HFFc6 (cell line): ENCODE measurements at regions not wholly inside any gene's neighbourhood (a gene's known extent, or its start where the extent isn't known, plus 50 kb on each side); places are given as distances from the start of the nearest gene placed in this dataset.

Source experiments
- DNase-seq: peaks from one replicate; pipeline ENCODE4 v3.0.0-alpha.2; 2018
- H3K27ac Mint-ChIP-seq: 2 replicates; pipeline ENCODE4 v1.8.0; 2020; ENCODE audit warnings: mild to moderate bottlenecking, mixed read lengths
- H3K27me3 Mint-ChIP-seq: 2 replicates; pipeline ENCODE4 v1.8.0; 2021; ENCODE audit warnings: mild to moderate bottlenecking, moderate library complexity, mixed read lengths; ENCODE audit not compliant: insufficient read depth
- H3K36me3 Mint-ChIP-seq: 2 replicates; pipeline ENCODE4 v1.8.0; 2021; ENCODE audit warnings: low read depth, mixed read lengths
- H3K4me1 Mint-ChIP-seq: 2 replicates; pipeline ENCODE4 v1.8.0; 2020; ENCODE audit warnings: low read depth, mixed read lengths
- H3K4me3 Mint-ChIP-seq: 2 replicates; pipeline ENCODE4 v1.8.0; 2020; ENCODE audit warnings: mild to moderate bottlenecking, moderate library complexity, mixed read lengths
- H3K9me3 Mint-ChIP-seq: 2 replicates; pipeline ENCODE4 v1.8.0; 2020; ENCODE audit warnings: mild to moderate bottlenecking, mixed read lengths
- TF ChIP-seq, protein P1 (sequence below): fragments of 200-600 bp; sonication (generic); IDR thresholded peaks from 2 replicates; pipeline ENCODE4 v1.5.0; 2021; ENCODE audit warnings: antibody characterized with exemption, mild to moderate bottlenecking

DNA sequence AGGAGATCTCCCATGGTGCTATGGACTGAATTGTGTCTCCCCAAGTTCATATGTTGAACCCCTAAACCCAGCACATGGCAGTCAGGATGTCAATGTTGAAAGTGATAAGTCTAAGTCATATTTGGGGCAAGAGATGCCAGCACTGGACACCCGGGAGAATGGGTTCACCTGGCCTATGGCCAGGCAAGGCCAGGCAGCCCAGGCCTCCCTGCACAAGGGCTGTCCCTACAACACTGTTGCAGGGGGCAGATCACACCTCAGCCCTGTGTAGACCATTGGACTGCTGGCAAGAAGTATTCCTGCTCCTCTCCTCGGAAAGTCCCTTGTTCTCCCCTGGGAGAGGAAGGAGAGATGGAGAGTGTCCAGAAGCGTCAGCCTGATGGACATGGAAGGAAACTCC, 240.5 kb downstream of the GADD45G start:
- no peaks in the 10 kb centered on the region for H3K4me1 Mint-ChIP-seq
- H3K9me3 Mint-ChIP-seq = peaks cover 66% of the 10 kb centered on the region
- peaks cover 2% of the 10 kb centered on the region for H3K27me3 Mint-ChIP-seq
- H3K27ac Mint-ChIP-seq = no peak overlapping the region
- peaks cover 5% of the 10 kb centered on the region for H3K36me3 Mint-ChIP-seq
- no peak overlapping the region for H3K4me3 Mint-ChIP-seq
- DNase-seq = no peak
- TF ChIP-seq, protein P1, sequence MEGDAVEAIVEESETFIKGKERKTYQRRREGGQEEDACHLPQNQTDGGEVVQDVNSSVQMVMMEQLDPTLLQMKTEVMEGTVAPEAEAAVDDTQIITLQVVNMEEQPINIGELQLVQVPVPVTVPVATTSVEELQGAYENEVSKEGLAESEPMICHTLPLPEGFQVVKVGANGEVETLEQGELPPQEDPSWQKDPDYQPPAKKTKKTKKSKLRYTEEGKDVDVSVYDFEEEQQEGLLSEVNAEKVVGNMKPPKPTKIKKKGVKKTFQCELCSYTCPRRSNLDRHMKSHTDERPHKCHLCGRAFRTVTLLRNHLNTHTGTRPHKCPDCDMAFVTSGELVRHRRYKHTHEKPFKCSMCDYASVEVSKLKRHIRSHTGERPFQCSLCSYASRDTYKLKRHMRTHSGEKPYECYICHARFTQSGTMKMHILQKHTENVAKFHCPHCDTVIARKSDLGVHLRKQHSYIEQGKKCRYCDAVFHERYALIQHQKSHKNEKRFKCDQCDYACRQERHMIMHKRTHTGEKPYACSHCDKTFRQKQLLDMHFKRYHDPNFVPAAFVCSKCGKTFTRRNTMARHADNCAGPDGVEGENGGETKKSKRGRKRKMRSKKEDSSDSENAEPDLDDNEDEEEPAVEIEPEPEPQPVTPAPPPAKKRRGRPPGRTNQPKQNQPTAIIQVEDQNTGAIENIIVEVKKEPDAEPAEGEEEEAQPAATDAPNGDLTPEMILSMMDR = no peak

DNA sequence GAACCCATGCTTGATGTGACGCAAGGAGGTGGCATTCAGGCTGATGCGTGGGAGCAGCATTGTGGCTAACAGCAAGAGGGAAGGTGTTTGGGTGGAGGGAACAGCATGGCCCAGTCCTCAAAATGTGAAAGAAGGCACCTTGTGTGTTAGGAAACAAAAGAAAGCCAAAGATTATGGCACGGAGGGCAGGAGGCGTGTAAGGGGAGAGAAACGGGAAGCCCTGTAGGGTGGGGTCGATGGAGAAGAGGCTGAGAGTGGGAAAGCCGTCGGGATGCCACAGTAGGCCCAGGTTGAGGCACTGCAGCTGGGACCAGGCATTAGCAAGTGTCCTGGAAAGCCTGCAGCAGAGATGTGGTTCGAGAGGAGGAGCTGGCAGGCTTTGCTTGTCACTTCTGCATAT, 241.1 kb downstream of the GADD45G start:
- no peak for DNase-seq
- no peak overlapping the region for H3K4me3 Mint-ChIP-seq
- peaks cover 2% of the 10 kb centered on the region for H3K27me3 Mint-ChIP-seq

DNA sequence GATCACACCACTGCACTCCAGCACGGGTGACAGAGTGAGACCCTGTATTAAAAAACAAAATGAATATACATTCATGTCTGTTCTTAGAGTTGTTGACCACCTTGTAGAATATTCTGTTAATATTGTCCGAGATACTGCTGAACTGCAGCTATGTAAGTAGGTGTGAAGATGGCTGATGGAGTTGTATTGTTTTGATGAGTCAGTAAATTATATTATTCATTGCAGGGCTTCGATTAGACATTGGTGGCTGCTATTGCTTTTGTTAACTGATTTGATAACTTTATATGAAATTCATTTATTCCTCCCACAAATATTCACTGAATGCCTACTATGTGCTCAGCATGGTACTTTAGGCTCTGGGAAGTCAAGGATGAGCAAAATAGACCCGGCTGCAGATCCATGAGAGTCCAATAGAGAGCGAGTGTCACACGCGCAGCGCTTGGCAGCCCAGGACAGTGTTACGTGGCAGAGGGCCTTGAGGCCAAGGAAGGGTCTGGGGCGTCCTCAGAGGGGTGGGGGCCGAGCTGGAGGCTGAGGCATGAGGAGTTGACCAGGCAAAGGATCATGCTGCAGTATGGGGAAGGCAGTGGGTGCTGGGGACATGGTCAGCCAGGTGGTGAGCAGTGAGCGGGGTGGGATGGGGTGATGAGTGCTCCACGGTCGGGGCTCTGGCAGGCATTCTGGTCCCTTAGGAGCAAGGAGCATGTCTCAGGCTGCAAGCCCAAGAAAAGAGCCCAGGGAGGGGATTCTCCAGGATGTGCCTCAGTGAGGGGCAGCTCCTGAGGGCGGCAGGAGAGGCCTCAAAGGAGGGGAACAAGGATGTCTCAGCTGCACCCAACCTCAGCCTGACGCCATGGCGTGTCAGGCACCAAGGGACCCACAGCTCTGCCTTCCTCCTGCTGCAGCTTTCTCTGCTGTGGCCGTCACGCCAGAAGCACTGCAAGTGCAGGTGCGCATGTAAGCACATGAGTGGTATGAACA, 243.5 kb downstream of the GADD45G start:
- Mint-ChIP-seq H3K9me3 (peaks cover 57% of the 10 kb centered on the region), H3K36me3 (0 out of 2 replicates have a peak, but pooled peaks cover 4% of the 10 kb centered on the region), H3K27ac (no peak overlapping the region), H3K4me3 (no peak overlapping the region), H3K4me1 (no peaks in the 10 kb centered on the region), H3K27me3 (peaks cover 2% of the 10 kb centered on the region; the same call in 1 of the 2 replicates)
- DNase-seq = no peak
- TF ChIP-seq, protein P1 = no peak

More for the DNA sequence above, 241.1 kb downstream of the GADD45G start:
- Mint-ChIP-seq H3K36me3 (peaks cover 6% of the 10 kb centered on the region), H3K27ac (no peak overlapping the region), H3K4me1 (no peaks in the 10 kb centered on the region), H3K9me3 (peaks cover 70% of the 10 kb centered on the region)
- TF ChIP-seq, protein P1 = no peak

DNA sequence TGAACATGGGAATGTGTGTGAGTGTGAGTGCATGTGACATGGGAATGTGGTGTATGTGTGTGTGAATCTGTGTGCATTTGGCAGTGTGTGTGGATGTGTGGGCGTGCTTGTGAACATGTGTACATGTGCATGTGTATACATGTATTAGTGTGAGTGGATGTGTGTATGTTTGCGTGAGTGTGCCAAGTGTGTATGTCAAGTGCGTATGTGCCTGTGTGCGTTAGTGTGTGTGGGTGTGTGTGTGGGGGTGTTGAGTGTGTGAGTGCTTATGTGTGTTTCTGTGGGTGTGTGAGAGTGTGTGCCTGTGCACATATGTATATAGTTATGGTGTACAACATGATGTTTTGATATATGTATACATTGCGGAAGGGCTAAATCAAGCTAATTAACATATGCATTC, 244.3 kb downstream of the GADD45G start:
- H3K4me1 Mint-ChIP-seq = no peaks in the 10 kb centered on the region
- H3K4me3 Mint-ChIP-seq = no peak overlapping the region
- TF ChIP-seq, protein P1 = no peak
- peaks cover 51% of the 10 kb centered on the region for H3K9me3 Mint-ChIP-seq
- DNase-seq = no peak
- no peak overlapping the region for H3K27ac Mint-ChIP-seq
- H3K36me3 Mint-ChIP-seq = 0 out of 2 replicates have a peak, but pooled peaks cover 4% of the 10 kb centered on the region
- peaks cover 2% of the 10 kb centered on the region; the same call in 1 of the 2 replicates for H3K27me3 Mint-ChIP-seq

DNA sequence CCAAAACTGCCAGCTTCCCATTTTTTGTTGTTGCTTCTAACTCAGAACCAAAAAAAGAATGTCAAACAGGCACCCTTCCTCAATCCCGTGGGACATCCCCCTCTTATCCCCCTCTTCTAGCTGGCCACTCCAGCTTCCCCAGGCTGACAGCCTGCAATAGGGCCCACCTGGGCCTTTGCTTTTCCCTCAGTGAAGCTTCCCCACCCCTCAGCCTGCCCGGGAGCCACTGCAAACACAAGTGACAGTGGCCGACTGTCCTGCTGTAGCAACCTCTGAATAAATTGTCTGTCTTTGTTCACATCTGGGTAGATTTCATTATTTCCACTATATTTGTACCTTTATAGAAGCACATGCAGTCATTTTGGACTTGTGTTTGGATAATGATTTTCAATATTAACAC, 245.3 kb downstream of the GADD45G start:
- peaks cover 51% of the 10 kb centered on the region for H3K9me3 Mint-ChIP-seq
- H3K4me3 Mint-ChIP-seq = no peak overlapping the region
- no peaks in the 10 kb centered on the region for H3K4me1 Mint-ChIP-seq
- H3K27ac Mint-ChIP-seq = no peak overlapping the region
- DNase-seq = no peak
- TF ChIP-seq, protein P1 = no peak
- 0 out of 2 replicates have a peak, but pooled peaks cover 4% of the 10 kb centered on the region for H3K36me3 Mint-ChIP-seq
- H3K27me3 Mint-ChIP-seq = peaks cover 2% of the 10 kb centered on the region; the same call in 1 of the 2 replicates
